M059J (cell line): ENCODE measurements at regions not wholly inside any gene's neighbourhood (a gene's known extent, or its start where the extent isn't known, plus 50 kb on each side); places are given as distances from the start of the nearest gene placed in this dataset.

Source experiments
- DNase-seq: peaks from one replicate; pipeline ENCODE4 v3.0.0-alpha.2; 2012; ENCODE audit warnings: low read depth

GRCh38 chr12:30874455-30875321 lies 51.9 kb upstream of the TSPAN11 start:
- peak; percentile 28 for DNase-seq

GRCh38 chr12:30870491-30871265 lies 55.9 kb upstream of the TSPAN11 start:
- DNase-seq = peak; percentile 34

GRCh38 chr12:30867415-30867814 lies 59.1 kb upstream of the TSPAN11 start:
- DNase-seq = no peak

GRCh38 chr12:30866256-30866655 lies 60.3 kb upstream of the TSPAN11 start:
- DNase-seq = no peak

- no peak for DNase-seq
Observed at GRCh38 chr12:30863839-30864238, 62.7 kb upstream of the TSPAN11 start.

GRCh38 chr12:30862486-30862885 lies 64.1 kb upstream of the TSPAN11 start:
- peak; percentile 21 for DNase-seq

- DNase-seq = no peak
Observed at GRCh38 chr12:30859226-30859625, 67.3 kb upstream of the TSPAN11 start.

- DNase-seq = no peak
Observed at GRCh38 chr12:30858471-30858870, 68.1 kb upstream of the TSPAN11 start.

GRCh38 chr12:30853561-30854133 lies 72.9 kb upstream of the TSPAN11 start:
- no peak for DNase-seq

- no peak for DNase-seq
Observed at GRCh38 chr12:30850684-30851083, 75.9 kb upstream of the TSPAN11 start.

GRCh38 chr12:30847259-30847658 lies 79.3 kb upstream of the TSPAN11 start:
- peak; percentile 68 for DNase-seq

- DNase-seq = no peak
Observed at GRCh38 chr12:30846776-30847175, 79.8 kb upstream of the TSPAN11 start.

- DNase-seq = no peak
Observed at GRCh38 chr12:30845676-30846075, 80.9 kb upstream of the TSPAN11 start.

GRCh38 chr12:30843211-30843610 lies 83.3 kb upstream of the TSPAN11 start:
- no peak for DNase-seq

- DNase-seq = peak; percentile 9
Observed at GRCh38 chr12:30840715-30841114, 85.8 kb upstream of the TSPAN11 start.

- no peak for DNase-seq
Observed at GRCh38 chr12:30839643-30840220, 85.0 kb upstream of the CAPRIN2 start.

- no peak for DNase-seq
Observed at GRCh38 chr12:30837595-30837994, 82.8 kb upstream of the CAPRIN2 start.

- DNase-seq = no peak
Observed at GRCh38 chr12:30836656-30837445, 82.1 kb upstream of the CAPRIN2 start.

GRCh38 chr12:30835216-30835615 lies 80.5 kb upstream of the CAPRIN2 start:
- no peak for DNase-seq

GRCh38 chr12:30830751-30831150 lies 76.0 kb upstream of the CAPRIN2 start:
- DNase-seq = no peak

- no peak for DNase-seq
Observed at GRCh38 chr12:30829876-30830275, 75.1 kb upstream of the CAPRIN2 start.
